ENCODE measurements at regions not wholly inside any gene's neighbourhood (a gene's known extent, or its start where the extent isn't known, plus 50 kb on each side); places are given as distances from the start of the nearest gene placed in this dataset.

DNA sequence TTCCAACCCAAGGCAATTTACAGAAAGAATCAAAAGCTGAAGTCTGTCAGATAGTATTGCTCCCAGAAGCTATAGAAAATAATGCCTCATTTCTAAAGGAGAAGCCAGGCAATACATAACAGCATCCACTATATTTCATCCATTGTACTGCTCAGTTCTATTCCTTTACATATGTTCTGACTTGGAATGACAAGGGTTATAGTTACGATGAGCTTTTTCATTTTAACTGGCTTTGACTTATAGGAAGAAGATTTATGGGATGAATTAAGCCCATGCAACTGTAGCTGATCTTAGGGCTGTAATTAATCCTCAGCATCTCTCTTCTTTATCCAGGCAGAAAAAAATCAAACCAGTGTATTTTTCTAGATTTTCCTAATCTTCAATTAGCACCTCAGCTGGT is 676.3 kb upstream of the CCDC54 start:
- intact Hi-C loops (cut with DNase I; ENCODE audit: low total_unique reads): no loop called here
- Histone ChIP-seq H3K27ac (no peak overlapping the region), H3K4me3 (no peak overlapping the region), H3K9me3 (no peaks in the 10 kb centered on the region), H3K4me1 (no peaks in the 10 kb centered on the region), H3K36me3 (no peaks in the 10 kb centered on the region), H3K27me3 (no peaks in the 10 kb centered on the region)
- DNase-seq: no peak
- no peak for TF ChIP-seq POLR2A (IDR thresholded peaks at IDR 0.05)
- TF ChIP-seq, protein P1, sequence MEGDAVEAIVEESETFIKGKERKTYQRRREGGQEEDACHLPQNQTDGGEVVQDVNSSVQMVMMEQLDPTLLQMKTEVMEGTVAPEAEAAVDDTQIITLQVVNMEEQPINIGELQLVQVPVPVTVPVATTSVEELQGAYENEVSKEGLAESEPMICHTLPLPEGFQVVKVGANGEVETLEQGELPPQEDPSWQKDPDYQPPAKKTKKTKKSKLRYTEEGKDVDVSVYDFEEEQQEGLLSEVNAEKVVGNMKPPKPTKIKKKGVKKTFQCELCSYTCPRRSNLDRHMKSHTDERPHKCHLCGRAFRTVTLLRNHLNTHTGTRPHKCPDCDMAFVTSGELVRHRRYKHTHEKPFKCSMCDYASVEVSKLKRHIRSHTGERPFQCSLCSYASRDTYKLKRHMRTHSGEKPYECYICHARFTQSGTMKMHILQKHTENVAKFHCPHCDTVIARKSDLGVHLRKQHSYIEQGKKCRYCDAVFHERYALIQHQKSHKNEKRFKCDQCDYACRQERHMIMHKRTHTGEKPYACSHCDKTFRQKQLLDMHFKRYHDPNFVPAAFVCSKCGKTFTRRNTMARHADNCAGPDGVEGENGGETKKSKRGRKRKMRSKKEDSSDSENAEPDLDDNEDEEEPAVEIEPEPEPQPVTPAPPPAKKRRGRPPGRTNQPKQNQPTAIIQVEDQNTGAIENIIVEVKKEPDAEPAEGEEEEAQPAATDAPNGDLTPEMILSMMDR (IDR thresholded peaks at IDR 0.05): no peak

DNA sequence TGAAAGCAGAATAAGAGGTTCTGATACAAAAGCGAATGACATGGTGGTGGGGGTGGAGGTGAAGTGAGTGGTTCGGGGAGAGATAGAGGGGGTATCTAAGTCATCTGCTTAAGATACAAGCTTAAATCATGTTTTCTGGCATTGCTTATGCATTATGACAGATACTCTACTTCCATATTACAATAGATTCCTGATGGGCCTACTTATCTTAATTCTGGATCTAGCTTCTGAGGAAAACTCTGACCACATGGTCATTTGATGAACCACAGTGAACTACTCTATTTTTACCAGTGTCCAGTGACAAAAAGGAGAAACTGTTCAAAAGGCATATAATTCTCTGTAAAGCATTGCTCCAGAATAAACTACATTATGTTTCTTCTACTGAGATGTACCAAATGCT is 673.7 kb upstream of the CCDC54 start:
- intact Hi-C loops (cut with DNase I; ENCODE audit: low total_unique reads): no loop called here
- H3K27ac ChIP-seq: no peak overlapping the region
- H3K4me1 ChIP-seq: no peaks in the 10 kb centered on the region
- no peaks in the 10 kb centered on the region for H3K27me3 ChIP-seq
- H3K36me3 ChIP-seq: no peaks in the 10 kb centered on the region
- no peak overlapping the region for H3K4me3 ChIP-seq
- no peaks in the 10 kb centered on the region for H3K9me3 ChIP-seq
- DNase-seq: no peak
- TF ChIP-seq, protein P1 (IDR thresholded peaks at IDR 0.05): no peak
- no peak for TF ChIP-seq POLR2A (IDR thresholded peaks at IDR 0.05)

DNA sequence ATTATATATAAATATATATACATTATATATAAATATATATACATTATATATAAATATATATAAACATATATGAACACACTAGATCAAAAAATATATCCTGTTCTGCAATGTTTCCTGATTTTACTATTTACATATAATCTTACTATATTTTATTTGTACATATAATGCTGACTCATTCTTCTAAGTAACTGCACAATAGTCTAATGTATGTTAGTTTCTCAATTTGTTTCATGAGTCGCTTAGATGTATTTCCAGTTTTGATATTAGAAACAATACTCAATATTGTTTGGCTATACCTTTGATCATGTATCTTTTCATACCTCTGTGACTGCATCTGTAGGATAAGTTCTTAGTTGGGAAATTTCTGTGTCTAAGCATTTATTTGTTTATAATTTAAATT is 669.9 kb upstream of the CCDC54 start:
- intact Hi-C loops (cut with DNase I; ENCODE audit: low total_unique reads): no loop called here
- no peaks in the 10 kb centered on the region for H3K4me1 ChIP-seq
- no peaks in the 10 kb centered on the region for H3K9me3 ChIP-seq
- H3K27me3 ChIP-seq: no peaks in the 10 kb centered on the region
- TF ChIP-seq, protein P1 (IDR thresholded peaks at IDR 0.05): no peak
- no peak for DNase-seq
- H3K4me3 ChIP-seq: no peak overlapping the region
- H3K27ac ChIP-seq: no peak overlapping the region
- no peaks in the 10 kb centered on the region for H3K36me3 ChIP-seq

DNA sequence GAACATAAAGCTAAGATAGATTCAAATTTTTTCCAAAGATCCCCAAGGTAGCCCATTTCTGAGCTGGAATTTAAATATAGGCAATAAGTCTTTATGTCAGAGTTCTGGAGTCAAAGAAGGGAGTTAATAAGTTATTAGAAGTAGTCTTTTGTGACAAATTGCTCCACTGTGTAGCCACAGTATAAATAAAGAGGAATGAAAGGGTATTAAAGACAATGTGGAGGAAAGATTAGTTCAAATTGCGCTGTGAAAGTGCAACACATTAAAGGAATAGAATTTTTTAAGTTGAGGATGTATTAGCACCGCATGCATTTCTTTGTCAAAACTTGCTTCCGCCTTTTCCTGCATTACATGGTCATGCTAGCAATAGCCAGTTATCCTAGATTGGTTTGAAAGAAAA is 666.6 kb upstream of the CCDC54 start:
- Histone ChIP-seq H3K36me3 (no peaks in the 10 kb centered on the region), H3K27me3 (no peaks in the 10 kb centered on the region), H3K4me1 (no peaks in the 10 kb centered on the region), H3K4me3 (no peak overlapping the region), H3K9me3 (no peaks in the 10 kb centered on the region), H3K27ac (no peak overlapping the region)
- TF ChIP-seq, protein P1 (IDR thresholded peaks at IDR 0.05): no peak
- no peak for TF ChIP-seq POLR2A (IDR thresholded peaks at IDR 0.05)
- intact Hi-C loops (cut with DNase I; ENCODE audit: low total_unique reads): no loop called here
- DNase-seq: no peak

DNA sequence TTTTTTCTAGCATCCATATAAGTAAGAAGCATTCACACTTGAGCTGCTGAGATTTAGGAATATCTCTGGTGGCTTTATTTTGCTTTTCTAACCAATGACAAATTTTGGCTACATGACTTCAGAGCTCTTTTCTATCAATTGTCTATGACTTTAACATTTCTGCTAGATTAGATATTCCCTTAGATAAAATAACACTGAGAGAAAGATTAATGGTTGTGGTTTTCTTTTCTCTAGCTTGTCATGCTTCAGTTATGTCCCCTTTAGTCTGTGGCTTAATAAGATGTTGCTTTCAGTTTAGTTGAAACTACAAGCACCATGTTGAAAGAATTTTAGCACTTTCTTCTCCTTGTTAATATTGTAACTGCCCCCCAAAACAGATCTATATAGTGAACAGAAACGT is 665.6 kb upstream of the CCDC54 start:
- TF ChIP-seq POLR2A (IDR thresholded peaks at IDR 0.05): no peak
- TF ChIP-seq, protein P1 (IDR thresholded peaks at IDR 0.05): no peak
- no peaks in the 10 kb centered on the region for H3K27me3 ChIP-seq
- DNase-seq: no peak
- H3K36me3 ChIP-seq: no peaks in the 10 kb centered on the region
- H3K4me1 ChIP-seq: no peaks in the 10 kb centered on the region
- intact Hi-C loops (cut with DNase I; ENCODE audit: low total_unique reads): no loop called here
- no peaks in the 10 kb centered on the region for H3K9me3 ChIP-seq
- H3K27ac ChIP-seq: no peak overlapping the region
- H3K4me3 ChIP-seq: no peak overlapping the region

Measured in uterus (tissue), 3 donors.